ENCODE measurements at regions not wholly inside any gene's neighbourhood (a gene's known extent, or its start where the extent isn't known, plus 50 kb on each side); places are given as distances from the start of the nearest gene placed in this dataset.

DNA sequence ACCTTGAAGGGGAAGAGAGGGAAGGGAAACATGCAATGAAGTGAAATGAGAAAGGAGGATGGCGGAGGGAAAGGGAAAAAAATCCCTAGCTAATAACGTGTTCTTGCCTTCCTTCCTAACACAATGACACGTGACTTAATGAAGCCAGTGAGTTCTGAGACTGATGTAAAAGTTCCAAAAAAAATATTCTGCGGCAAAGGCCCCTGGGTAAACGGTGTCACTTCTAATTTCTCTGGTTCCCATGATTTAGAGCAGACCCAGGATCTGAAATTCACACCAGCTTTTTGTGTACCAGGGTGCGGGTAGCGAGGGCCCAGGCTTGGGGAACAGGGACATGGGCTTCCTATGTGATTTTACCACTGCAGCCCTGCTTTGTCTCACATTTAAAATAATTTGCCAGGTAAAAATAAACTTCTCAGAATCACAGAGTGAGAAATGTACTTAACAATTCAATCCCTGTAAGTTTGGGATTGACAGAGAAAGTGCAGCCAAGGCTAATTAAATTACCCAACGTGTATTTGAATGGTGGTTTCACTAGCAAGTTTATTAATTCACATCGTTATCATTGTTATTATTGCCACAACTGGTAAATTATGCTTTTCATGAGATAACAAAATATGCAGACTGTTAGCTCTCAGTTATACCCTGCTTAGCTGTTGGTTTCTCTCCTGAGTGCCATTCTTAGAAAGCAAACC, 182.4 kb downstream of the SEM1 start:
- H3K4me1 ChIP-seq (ENCODE audit: control insufficient read depth, insufficient read depth, low read length): no peaks in the 10 kb centered on the region
- no peaks in the 10 kb centered on the region for H3K9me3 ChIP-seq (ENCODE audit: control insufficient read depth, insufficient read depth, low read length)
- H3K36me3 ChIP-seq (ENCODE audit: control insufficient read depth, insufficient read depth, low read length): no peaks in the 10 kb centered on the region
- no peaks in the 10 kb centered on the region for H3K27me3 ChIP-seq (ENCODE audit: control insufficient read depth, insufficient read depth, low read length)
- H3K9ac ChIP-seq (ENCODE audit: low read depth, low read length): no peak overlapping the region
- H3K27ac ChIP-seq (ENCODE audit: low read depth, low read length): no peak overlapping the region
- no peak overlapping the region for H3K4me3 ChIP-seq (ENCODE audit: low read depth, low read length)

GRCh38 chr7:96526496-96526895, 183.2 kb downstream of the SEM1 start:
- H3K4me1 ChIP-seq (ENCODE audit: control insufficient read depth, insufficient read depth, low read length): no peaks in the 10 kb centered on the region
- no peaks in the 10 kb centered on the region for H3K9me3 ChIP-seq (ENCODE audit: control insufficient read depth, insufficient read depth, low read length)
- no peak overlapping the region for H3K27ac ChIP-seq (ENCODE audit: low read depth, low read length)
- H3K4me3 ChIP-seq (ENCODE audit: low read depth, low read length): no peak overlapping the region
- H3K27me3 ChIP-seq (ENCODE audit: control insufficient read depth, insufficient read depth, low read length): no peaks in the 10 kb centered on the region
- no peak overlapping the region for H3K9ac ChIP-seq (ENCODE audit: low read depth, low read length)
- no peaks in the 10 kb centered on the region for H3K36me3 ChIP-seq (ENCODE audit: control insufficient read depth, insufficient read depth, low read length)

- Histone ChIP-seq H3K27ac (ENCODE audit: low read depth, low read length) (no peak overlapping the region), H3K9ac (ENCODE audit: low read depth, low read length) (no peak overlapping the region), H3K4me1 (ENCODE audit: control insufficient read depth, insufficient read depth, low read length) (no peaks in the 10 kb centered on the region), H3K27me3 (ENCODE audit: control insufficient read depth, insufficient read depth, low read length) (no peaks in the 10 kb centered on the region), H3K9me3 (ENCODE audit: control insufficient read depth, insufficient read depth, low read length) (no peaks in the 10 kb centered on the region), H3K4me3 (ENCODE audit: low read depth, low read length) (no peak overlapping the region), H3K36me3 (ENCODE audit: control insufficient read depth, insufficient read depth, low read length) (no peaks in the 10 kb centered on the region)
These were observed 188.4 kb downstream of the SEM1 start for GRCh38 chr7:96521068-96521894.

DNA sequence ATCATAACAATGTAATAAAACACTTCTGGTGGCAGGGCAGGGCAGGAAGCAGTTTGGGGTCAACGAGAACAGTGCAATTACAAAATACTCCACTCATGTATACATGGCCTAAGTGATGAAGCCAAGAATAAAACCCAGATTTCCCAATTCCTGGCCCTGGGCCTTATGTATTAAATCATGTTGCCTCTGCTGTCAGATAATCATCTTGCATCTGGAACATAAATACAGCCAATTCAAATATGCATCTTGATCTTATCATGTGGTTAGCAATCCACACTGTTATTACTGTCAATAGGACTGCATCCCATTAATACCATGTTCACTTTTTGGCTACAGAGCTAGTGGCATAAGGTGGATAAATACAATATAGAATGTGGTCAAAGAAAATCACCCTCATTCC, 186.5 kb upstream of the SLC25A13 start:
- no peak overlapping the region for H3K4me3 ChIP-seq (ENCODE audit: low read depth, low read length)
- no peaks in the 10 kb centered on the region for H3K36me3 ChIP-seq (ENCODE audit: control insufficient read depth, insufficient read depth, low read length)
- H3K9ac ChIP-seq (ENCODE audit: low read depth, low read length): no peak overlapping the region
- peaks cover 8% of the 10 kb centered on the region for H3K4me1 ChIP-seq (ENCODE audit: control insufficient read depth, insufficient read depth, low read length)
- no peak overlapping the region for H3K27ac ChIP-seq (ENCODE audit: low read depth, low read length)
- H3K9me3 ChIP-seq (ENCODE audit: control insufficient read depth, insufficient read depth, low read length): no peaks in the 10 kb centered on the region
- H3K27me3 ChIP-seq (ENCODE audit: control insufficient read depth, insufficient read depth, low read length): no peaks in the 10 kb centered on the region

GRCh38 chr7:96503597-96503996, 181.7 kb upstream of the SLC25A13 start:
- Histone ChIP-seq H3K27me3 (ENCODE audit: control insufficient read depth, insufficient read depth, low read length) (no peaks in the 10 kb centered on the region), H3K27ac (ENCODE audit: low read depth, low read length) (no peak overlapping the region), H3K9ac (ENCODE audit: low read depth, low read length) (no peak overlapping the region), H3K36me3 (ENCODE audit: control insufficient read depth, insufficient read depth, low read length) (no peaks in the 10 kb centered on the region), H3K4me1 (ENCODE audit: control insufficient read depth, insufficient read depth, low read length) (peaks cover 10% of the 10 kb centered on the region), H3K9me3 (ENCODE audit: control insufficient read depth, insufficient read depth, low read length) (no peaks in the 10 kb centered on the region), H3K4me3 (ENCODE audit: low read depth, low read length) (no peak overlapping the region)

GRCh38 chr7:96501318-96501717, 179.4 kb upstream of the SLC25A13 start:
- H3K9me3 ChIP-seq (ENCODE audit: control insufficient read depth, insufficient read depth, low read length): no peaks in the 10 kb centered on the region
- H3K27me3 ChIP-seq (ENCODE audit: control insufficient read depth, insufficient read depth, low read length): no peaks in the 10 kb centered on the region
- no peak overlapping the region for H3K4me3 ChIP-seq (ENCODE audit: low read depth, low read length)
- H3K9ac ChIP-seq (ENCODE audit: low read depth, low read length): no peak overlapping the region
- peaks cover 10% of the 10 kb centered on the region for H3K4me1 ChIP-seq (ENCODE audit: control insufficient read depth, insufficient read depth, low read length)
- H3K36me3 ChIP-seq (ENCODE audit: control insufficient read depth, insufficient read depth, low read length): no peaks in the 10 kb centered on the region
- H3K27ac ChIP-seq (ENCODE audit: low read depth, low read length): no peak overlapping the region

DNA sequence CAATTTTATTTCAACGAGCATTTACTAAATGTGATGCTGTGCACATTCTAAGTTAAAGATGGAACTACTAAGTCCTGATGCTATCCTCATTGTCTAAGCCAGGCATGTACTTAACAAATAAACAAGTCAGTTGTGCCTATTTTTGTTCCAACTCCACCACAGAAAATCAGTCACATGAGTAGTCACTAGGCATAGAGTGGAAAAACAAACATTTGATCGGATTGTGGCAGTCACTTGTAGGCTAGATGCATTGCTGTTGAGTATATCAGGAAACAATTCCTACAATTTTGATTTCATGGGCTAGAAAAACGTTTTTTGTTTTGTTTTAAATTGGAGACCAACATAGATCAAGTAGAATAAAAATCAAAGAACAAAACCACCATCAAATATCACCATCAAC, 177.6 kb upstream of the SLC25A13 start:
- Histone ChIP-seq H3K4me3 (ENCODE audit: low read depth, low read length) (no peak overlapping the region), H3K4me1 (ENCODE audit: control insufficient read depth, insufficient read depth, low read length) (peaks cover 10% of the 10 kb centered on the region), H3K36me3 (ENCODE audit: control insufficient read depth, insufficient read depth, low read length) (no peaks in the 10 kb centered on the region), H3K9me3 (ENCODE audit: control insufficient read depth, insufficient read depth, low read length) (no peaks in the 10 kb centered on the region), H3K27me3 (ENCODE audit: control insufficient read depth, insufficient read depth, low read length) (no peaks in the 10 kb centered on the region), H3K9ac (ENCODE audit: low read depth, low read length) (no peak overlapping the region), H3K27ac (ENCODE audit: low read depth, low read length) (no peak overlapping the region)

- Histone ChIP-seq H3K27me3 (ENCODE audit: control insufficient read depth, insufficient read depth, low read length) (no peaks in the 10 kb centered on the region), H3K4me1 (ENCODE audit: control insufficient read depth, insufficient read depth, low read length) (no peaks in the 10 kb centered on the region), H3K36me3 (ENCODE audit: control insufficient read depth, insufficient read depth, low read length) (no peaks in the 10 kb centered on the region), H3K27ac (ENCODE audit: low read depth, low read length) (no peak overlapping the region), H3K9ac (ENCODE audit: low read depth, low read length) (no peak overlapping the region), H3K4me3 (ENCODE audit: low read depth, low read length) (no peak overlapping the region), H3K9me3 (ENCODE audit: control insufficient read depth, insufficient read depth, low read length) (no peaks in the 10 kb centered on the region)
These were observed 175.7 kb upstream of the SLC25A13 start for GRCh38 chr7:96497567-96497966.

DNA sequence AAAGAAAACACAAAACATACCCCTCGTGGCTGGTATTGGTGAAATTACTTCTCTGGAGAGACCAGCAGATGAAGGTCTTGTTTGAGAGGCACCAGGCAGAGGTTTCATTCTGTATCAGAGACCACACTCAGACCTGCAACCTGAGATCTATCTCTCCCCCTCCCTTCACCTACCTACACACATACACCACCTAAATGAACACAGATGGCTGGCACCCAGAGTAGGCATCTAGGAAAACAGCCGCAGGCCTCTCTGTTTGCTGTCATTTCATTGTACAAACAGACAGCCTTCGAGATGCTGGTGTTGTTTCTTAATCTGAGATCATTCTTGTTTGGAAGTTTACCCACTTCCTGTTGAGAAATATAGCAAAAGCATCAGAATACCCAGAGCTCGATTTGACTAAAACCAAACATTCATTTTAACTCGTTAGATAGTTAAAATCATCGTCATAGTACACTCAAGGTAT, 173.9 kb upstream of the SLC25A13 start:
- Histone ChIP-seq H3K4me3 (ENCODE audit: low read depth, low read length) (no peak overlapping the region), H3K4me1 (ENCODE audit: control insufficient read depth, insufficient read depth, low read length) (peaks cover under 1% of the 10 kb centered on the region; the same call in 1 of the 2 replicates), H3K27me3 (ENCODE audit: control insufficient read depth, insufficient read depth, low read length) (no peaks in the 10 kb centered on the region), H3K36me3 (ENCODE audit: control insufficient read depth, insufficient read depth, low read length) (no peaks in the 10 kb centered on the region), H3K9me3 (ENCODE audit: control insufficient read depth, insufficient read depth, low read length) (no peaks in the 10 kb centered on the region), H3K27ac (ENCODE audit: low read depth, low read length) (no peak overlapping the region), H3K9ac (ENCODE audit: low read depth, low read length) (no peak overlapping the region)

DNA sequence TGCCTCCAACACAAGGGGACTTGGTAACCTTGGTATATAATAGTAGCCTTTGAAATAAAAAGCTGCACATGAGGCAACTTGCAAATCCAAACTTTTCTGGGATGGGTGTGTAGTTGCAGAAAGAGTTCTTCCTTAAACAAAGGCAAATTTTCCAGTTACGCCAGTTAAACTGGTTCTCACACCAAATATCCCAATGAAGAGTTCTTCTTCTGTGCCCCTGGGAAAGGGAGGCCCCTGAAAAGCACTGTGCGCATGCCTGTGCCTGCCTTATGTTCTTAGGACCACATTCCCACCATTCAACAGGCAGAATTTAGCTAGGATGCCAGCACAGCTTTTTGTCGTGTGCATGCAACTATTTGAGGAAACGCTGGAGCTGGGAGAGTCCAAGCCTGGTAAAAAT, 164.8 kb upstream of the SLC25A13 start:
- peaks cover 2% of the 10 kb centered on the region; the same call in 1 of the 2 replicates for H3K4me1 ChIP-seq (ENCODE audit: control insufficient read depth, insufficient read depth, low read length)
- H3K4me3 ChIP-seq (ENCODE audit: low read depth, low read length): no peak overlapping the region
- no peak overlapping the region for H3K9ac ChIP-seq (ENCODE audit: low read depth, low read length)
- no peaks in the 10 kb centered on the region for H3K9me3 ChIP-seq (ENCODE audit: control insufficient read depth, insufficient read depth, low read length)
- H3K27ac ChIP-seq (ENCODE audit: low read depth, low read length): no peak overlapping the region
- H3K27me3 ChIP-seq (ENCODE audit: control insufficient read depth, insufficient read depth, low read length): no peaks in the 10 kb centered on the region
- no peaks in the 10 kb centered on the region for H3K36me3 ChIP-seq (ENCODE audit: control insufficient read depth, insufficient read depth, low read length)

- no peak overlapping the region for H3K9ac ChIP-seq (ENCODE audit: low read depth, low read length)
- no peak overlapping the region for H3K27ac ChIP-seq (ENCODE audit: low read depth, low read length)
- no peaks in the 10 kb centered on the region for H3K27me3 ChIP-seq (ENCODE audit: control insufficient read depth, insufficient read depth, low read length)
- no peaks in the 10 kb centered on the region for H3K4me1 ChIP-seq (ENCODE audit: control insufficient read depth, insufficient read depth, low read length)
- H3K4me3 ChIP-seq (ENCODE audit: low read depth, low read length): no peak overlapping the region
- no peaks in the 10 kb centered on the region for H3K9me3 ChIP-seq (ENCODE audit: control insufficient read depth, insufficient read depth, low read length)
- no peaks in the 10 kb centered on the region for H3K36me3 ChIP-seq (ENCODE audit: control insufficient read depth, insufficient read depth, low read length)
These were observed 162.9 kb upstream of the SLC25A13 start for GRCh38 chr7:96484845-96485244.

Data from HUES48 (cell line).